Retinal pigment epithelial cell (primary cell): ENCODE measurements at regions not wholly inside any gene's neighbourhood (a gene's known extent, or its start where the extent isn't known, plus 50 kb on each side); places are given as distances from the start of the nearest gene placed in this dataset.

ENCODE experiments used
- DNase-seq: peaks from one replicate; pipeline ENCODE4 v3.0.0-alpha.2; 2010; ENCODE audit warnings: low read depth
- H3K4me3 ChIP-seq: 2 replicates; pipeline ENCODE4 v1.5.1; 2011; ENCODE audit warnings: mild to moderate bottlenecking, low read length, control low read depth, moderate library complexity
- TF ChIP-seq, protein P1 (sequence below): conservative IDR thresholded peaks from 2 replicates; pipeline ENCODE4 v1.5.1; 2011; ENCODE audit warnings: low read depth, low read length, control low read depth, inconsistent platforms

DNA sequence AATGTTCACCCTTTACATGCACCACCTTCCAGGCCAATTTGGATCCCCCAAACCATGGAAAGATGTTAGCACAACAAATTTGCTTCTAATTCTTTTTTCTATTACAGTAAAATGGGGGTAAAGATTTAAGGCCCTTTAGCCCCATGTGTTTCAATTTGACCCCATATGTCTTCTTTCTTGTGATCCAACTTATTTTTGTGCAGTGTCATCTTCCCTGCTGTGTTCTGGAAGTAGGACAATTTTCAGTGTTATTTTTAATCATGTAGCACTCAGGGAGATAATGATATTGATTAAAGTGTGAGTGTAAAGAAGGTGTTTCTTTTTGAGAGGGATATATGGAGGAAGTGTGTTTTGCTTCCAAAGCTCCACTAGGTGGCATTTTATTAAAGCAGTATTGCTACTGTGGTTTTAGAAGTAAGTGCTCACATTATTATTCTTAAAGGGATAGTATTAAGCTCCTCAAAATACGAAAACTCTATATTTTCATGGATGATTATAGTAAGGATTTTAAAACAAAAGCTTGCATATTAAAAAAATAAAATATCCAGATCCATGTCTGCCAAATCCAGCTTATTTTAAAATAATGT lies 118.7 kb upstream of the ATP10B start:
- H3K4me3 ChIP-seq = no peak overlapping the region
- peak; percentile 4 for DNase-seq
- TF ChIP-seq, protein P1, sequence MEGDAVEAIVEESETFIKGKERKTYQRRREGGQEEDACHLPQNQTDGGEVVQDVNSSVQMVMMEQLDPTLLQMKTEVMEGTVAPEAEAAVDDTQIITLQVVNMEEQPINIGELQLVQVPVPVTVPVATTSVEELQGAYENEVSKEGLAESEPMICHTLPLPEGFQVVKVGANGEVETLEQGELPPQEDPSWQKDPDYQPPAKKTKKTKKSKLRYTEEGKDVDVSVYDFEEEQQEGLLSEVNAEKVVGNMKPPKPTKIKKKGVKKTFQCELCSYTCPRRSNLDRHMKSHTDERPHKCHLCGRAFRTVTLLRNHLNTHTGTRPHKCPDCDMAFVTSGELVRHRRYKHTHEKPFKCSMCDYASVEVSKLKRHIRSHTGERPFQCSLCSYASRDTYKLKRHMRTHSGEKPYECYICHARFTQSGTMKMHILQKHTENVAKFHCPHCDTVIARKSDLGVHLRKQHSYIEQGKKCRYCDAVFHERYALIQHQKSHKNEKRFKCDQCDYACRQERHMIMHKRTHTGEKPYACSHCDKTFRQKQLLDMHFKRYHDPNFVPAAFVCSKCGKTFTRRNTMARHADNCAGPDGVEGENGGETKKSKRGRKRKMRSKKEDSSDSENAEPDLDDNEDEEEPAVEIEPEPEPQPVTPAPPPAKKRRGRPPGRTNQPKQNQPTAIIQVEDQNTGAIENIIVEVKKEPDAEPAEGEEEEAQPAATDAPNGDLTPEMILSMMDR = peak; percentile 56

DNA sequence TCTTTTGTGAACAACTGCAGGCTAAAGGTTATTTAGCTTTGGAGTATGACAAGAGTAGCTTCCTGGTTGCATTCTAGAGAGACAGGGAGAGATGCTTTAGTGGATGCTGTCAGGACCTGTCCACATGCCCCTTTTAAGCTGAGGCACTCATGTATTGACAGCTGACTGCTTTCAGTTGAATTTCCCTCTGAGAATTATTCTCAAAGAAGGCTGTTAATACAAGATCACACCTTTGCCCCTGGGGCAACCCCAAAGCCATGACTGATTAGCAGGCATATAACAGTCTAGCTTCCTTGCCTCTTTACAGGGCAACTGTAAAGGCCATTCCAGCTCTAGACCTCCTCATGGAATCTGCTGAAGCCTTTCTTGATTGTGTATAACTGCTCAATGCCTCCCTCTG lies 117.6 kb upstream of the ATP10B start:
- TF ChIP-seq, protein P1 = no peak
- no peak overlapping the region for H3K4me3 ChIP-seq
- no peak for DNase-seq

DNA sequence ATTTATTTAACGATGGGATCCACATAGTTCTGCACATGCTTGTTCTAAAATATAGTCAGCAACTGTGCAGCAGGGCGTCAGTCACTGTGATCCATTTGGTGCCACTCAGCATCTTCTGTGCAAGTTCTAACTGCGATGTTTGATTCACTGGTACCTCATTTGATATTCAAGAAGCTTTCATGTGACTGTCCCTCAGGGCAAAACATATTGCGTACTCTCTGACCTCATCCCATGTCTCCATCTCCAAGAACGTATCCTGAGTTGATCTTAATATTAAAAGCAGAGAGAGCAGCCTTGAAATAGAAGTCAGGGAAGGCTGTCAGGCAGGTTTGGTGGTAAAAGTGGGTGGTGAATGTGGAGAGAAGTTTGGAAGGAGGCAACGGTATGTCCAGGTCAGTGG lies 116.5 kb upstream of the ATP10B start:
- H3K4me3 ChIP-seq = no peak overlapping the region
- TF ChIP-seq, protein P1 = no peak
- DNase-seq = no peak

DNA sequence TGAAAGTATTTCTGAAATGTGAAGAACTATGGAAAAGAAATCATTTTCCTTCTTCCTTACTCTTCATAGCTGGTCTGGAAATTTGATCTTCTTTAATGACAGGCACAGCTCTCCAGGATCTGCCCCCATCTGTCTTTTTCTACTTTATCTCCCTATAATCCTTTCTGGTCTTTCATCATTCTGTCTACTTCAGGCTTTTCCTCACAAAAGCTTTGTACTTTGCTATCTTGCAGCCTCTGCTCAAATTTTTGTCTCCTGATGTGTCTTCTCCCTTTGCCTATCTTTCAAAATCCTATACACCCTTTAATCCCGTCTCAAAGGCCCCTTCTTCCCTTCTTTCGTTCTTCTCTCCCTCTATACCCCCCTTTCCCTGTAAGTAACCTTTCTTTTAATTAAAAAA lies 114.9 kb upstream of the ATP10B start:
- H3K4me3 ChIP-seq = no peak overlapping the region
- DNase-seq = no peak
- TF ChIP-seq, protein P1 = no peak

DNA sequence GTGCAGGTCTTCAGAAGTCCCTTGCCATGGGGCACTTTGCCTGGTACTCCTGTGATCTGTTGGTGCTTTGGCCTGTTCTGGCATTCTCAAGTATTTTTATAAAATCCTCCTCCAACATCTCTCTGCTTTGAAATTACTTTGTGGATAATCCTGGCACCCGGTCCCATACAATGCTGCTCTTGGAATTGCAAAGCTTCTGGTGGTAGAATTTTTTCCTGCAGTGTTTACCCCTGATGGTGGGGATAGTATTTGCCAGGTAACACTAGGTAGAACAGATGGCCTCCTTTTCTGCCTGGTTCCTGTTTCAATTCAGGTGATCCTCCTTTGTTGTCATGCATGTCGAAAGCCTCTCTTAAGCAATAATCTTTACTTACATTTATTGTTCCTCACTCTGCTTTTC lies 109.8 kb upstream of the ATP10B start:
- TF ChIP-seq, protein P1 = no peak
- H3K4me3 ChIP-seq = no peak overlapping the region
- no peak for DNase-seq

DNA sequence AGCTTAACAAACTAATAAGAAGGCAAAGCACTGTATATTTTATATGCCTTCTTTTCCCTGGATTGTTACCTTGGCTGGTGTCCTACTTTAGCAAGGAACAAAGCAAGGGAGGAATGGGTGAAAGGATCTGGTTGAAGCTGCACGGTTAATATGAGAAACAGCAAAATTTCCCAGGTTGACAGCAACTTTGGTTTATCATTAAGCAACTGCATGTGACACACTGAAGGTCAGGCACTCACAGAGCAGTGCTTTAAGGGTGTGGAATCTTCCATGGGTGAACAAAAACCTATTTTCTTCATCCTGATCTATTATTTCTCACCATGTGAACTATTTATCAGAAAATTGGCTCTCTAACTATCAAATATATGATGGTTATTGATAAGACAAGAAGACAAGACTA lies 109.0 kb upstream of the ATP10B start:
- TF ChIP-seq, protein P1 = no peak
- DNase-seq = no peak
- H3K4me3 ChIP-seq = no peak overlapping the region

DNA sequence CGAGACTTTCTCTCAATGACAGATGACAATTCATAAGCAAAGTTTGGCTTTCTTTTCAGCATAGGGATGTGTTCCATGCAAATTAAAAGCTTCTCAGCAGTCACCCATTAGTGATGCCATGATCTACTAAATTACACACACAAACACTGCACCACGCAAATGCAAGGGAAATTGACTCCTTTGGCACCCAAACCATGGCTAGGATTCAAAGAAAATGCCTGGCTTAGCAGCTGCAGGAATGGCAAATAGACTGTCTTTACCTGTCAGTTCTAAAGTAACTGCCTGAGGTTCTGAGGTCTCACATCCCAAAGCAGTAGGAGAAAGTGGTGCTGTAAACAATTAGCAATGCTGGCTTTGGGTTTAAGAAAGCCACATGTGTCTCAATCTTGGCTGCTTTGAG lies 108.6 kb upstream of the ATP10B start:
- TF ChIP-seq, protein P1 = no peak
- no peak for DNase-seq
- no peak overlapping the region for H3K4me3 ChIP-seq
